Stimulated activated memory B cell treated with anti-CD40 and anti-IgM and Interleukin-4, amounts not matched to agents 10 μg/mL and 1 μg/mL and 100 μg/mL, for 72 hours (primary cell): ENCODE measurements at regions not wholly inside any gene's neighbourhood (a gene's known extent, or its start where the extent isn't known, plus 50 kb on each side); places are given as distances from the start of the nearest gene placed in this dataset.
"Not testable (repeated sequence)": the region's sequence is repeated elsewhere in the genome, so short reads cannot be mapped to it uniquely, and the experiment has no call there.

Source experiments
- ATAC-seq: fragments of 150-1000 bp; cut with Tn5 transposase; 2 replicates; pipeline ENCODE4 v1.10.0; 2021
- H3K27ac Mint-ChIP-seq: one replicate; pipeline ENCODE4 v1.8.0; 2022; ENCODE audit warnings: mild to moderate bottlenecking, mixed read lengths
- H3K27me3 Mint-ChIP-seq: one replicate; pipeline ENCODE4 v1.8.0; 2022; ENCODE audit warnings: mixed read lengths
- H3K36me3 Mint-ChIP-seq: one replicate; pipeline ENCODE4 v1.8.0; 2022; ENCODE audit warnings: mixed read lengths
- H3K4me1 Mint-ChIP-seq: one replicate; pipeline ENCODE4 v1.8.0; 2022; ENCODE audit warnings: mixed read lengths
- H3K4me3 Mint-ChIP-seq: one replicate; pipeline ENCODE4 v1.8.0; 2022; ENCODE audit warnings: mild to moderate bottlenecking, moderate library complexity, mixed read lengths
- H3K9me3 Mint-ChIP-seq: one replicate; pipeline ENCODE4 v1.8.0; 2022; ENCODE audit warnings: mixed read lengths

DNA sequence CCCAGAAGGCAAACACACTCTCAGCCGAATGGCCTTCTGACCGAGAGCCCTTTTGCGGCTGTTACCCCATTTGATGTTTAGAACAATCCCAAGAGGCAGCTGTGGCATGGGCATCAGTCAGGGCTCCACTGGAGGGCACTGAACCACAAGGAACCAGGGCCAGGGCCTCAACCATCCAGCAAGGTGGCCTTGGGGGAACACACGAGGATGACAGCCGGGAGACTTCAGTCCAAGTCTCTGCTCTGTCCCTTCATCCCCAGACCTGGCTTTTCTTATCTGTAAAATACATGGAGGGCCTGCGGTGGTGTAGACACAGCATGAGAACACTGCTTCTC, 63.6 kb upstream of the INSIG1 start:
- no peaks in the 10 kb centered on the region for H3K9me3 Mint-ChIP-seq
- H3K4me3 Mint-ChIP-seq, result no peak overlapping the region
- no peaks in the 10 kb centered on the region for H3K4me1 Mint-ChIP-seq
- H3K36me3 Mint-ChIP-seq, result no peaks in the 10 kb centered on the region
- no peak overlapping the region for H3K27ac Mint-ChIP-seq
- no peak for ATAC-seq
- peaks cover 18% of the 10 kb centered on the region for H3K27me3 Mint-ChIP-seq

GRCh38 chr7:155234950-155235789, 62.5 kb upstream of the INSIG1 start:
- no peak overlapping the region for H3K4me3 Mint-ChIP-seq

DNA sequence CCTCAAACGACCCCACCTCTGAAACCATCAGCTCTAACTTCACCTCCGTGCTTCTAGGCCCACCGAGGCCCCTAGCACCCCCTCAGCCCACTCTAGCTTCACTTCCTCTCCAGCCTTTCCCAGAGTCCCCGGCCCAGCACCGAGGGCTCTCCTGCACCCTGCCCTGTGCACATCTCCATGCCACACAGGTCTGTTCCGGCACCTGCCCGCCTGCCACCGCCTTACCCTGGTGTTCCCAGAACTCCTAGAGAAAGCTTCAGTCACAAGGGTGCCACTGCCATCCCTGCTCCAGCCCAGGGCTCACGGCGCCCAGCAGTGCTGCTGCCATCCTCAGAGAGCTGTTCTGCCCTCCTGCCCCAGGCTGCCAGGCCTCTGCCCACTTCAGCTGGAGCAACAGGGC, 61.3 kb upstream of the INSIG1 start:
- no peak for ATAC-seq
- no peak overlapping the region for H3K27ac Mint-ChIP-seq
- peaks cover 18% of the 10 kb centered on the region for H3K27me3 Mint-ChIP-seq
- H3K4me3 Mint-ChIP-seq, result no peak overlapping the region
- no peaks in the 10 kb centered on the region for H3K4me1 Mint-ChIP-seq
- no peaks in the 10 kb centered on the region for H3K36me3 Mint-ChIP-seq
- no peaks in the 10 kb centered on the region for H3K9me3 Mint-ChIP-seq

More at GRCh38 chr7:155234950-155235789, 62.5 kb upstream of the INSIG1 start:
- Mint-ChIP-seq H3K9me3 (no peaks in the 10 kb centered on the region), H3K4me1 (no peaks in the 10 kb centered on the region), H3K36me3 (no peaks in the 10 kb centered on the region), H3K27ac (no peak overlapping the region), H3K27me3 (peaks cover 18% of the 10 kb centered on the region)
- ATAC-seq, result no peak

DNA sequence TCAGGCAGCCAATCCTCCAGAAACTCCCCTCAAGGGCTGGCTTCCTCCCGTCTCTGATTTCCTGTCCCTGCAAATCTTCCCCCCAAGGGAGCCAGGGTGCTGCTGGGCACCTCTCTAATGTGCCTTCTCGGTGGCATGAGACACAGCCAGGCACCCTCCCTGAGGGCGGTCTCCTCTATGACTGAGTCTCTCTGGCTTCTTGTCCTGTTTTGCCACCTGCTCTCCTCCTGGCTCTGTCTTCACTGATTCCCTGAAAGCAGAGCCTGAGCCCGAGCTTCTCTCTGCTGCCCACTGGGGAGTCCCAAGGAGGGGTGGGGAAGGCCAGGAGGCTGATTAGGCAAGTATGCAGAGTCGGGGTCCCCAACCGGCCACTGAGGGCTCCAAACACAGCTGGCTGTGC, 60.4 kb upstream of the INSIG1 start:
- H3K27ac Mint-ChIP-seq, result no peak overlapping the region
- no peaks in the 10 kb centered on the region for H3K4me1 Mint-ChIP-seq
- no peak overlapping the region for H3K4me3 Mint-ChIP-seq
- peak; percentile 34 for ATAC-seq
- H3K36me3 Mint-ChIP-seq, result no peaks in the 10 kb centered on the region
- no peaks in the 10 kb centered on the region for H3K9me3 Mint-ChIP-seq
- peaks cover 18% of the 10 kb centered on the region for H3K27me3 Mint-ChIP-seq

DNA sequence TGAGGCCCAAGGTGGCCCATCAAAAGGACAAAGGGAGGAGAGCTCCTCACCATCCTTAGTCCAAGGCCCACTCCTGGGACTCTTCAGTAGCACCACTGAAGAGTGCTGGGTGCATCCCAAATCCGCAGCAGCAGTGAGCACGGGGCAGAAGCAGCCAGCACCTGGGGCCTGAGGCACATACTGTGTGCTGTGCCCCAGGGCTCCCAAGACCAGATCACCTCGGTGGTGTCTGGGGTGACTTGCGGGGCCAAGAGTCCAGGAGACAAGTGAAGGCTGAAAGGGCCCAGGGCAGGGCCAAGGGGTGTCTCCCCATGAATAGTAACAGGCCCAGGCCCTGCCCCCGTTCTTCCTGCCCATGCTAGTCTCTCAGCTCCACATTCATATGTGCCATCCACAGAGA, 59.9 kb upstream of the INSIG1 start:
- H3K4me3 Mint-ChIP-seq, result no peak overlapping the region
- H3K9me3 Mint-ChIP-seq, result no peaks in the 10 kb centered on the region
- ATAC-seq, result peak; percentile 24
- H3K4me1 Mint-ChIP-seq, result no peaks in the 10 kb centered on the region
- peaks cover 18% of the 10 kb centered on the region for H3K27me3 Mint-ChIP-seq
- no peak overlapping the region for H3K27ac Mint-ChIP-seq
- no peaks in the 10 kb centered on the region for H3K36me3 Mint-ChIP-seq

GRCh38 chr7:155239431-155240087, 58.1 kb upstream of the INSIG1 start:
- H3K27ac Mint-ChIP-seq, H3K9me3 Mint-ChIP-seq, H3K4me3 Mint-ChIP-seq, ATAC-seq, H3K36me3 Mint-ChIP-seq, H3K4me1 Mint-ChIP-seq: not testable (repeated sequence)
- H3K27me3 Mint-ChIP-seq, result peaks cover 30% of the 10 kb centered on the region

GRCh38 chr7:155244675-155245074, 53.0 kb upstream of the INSIG1 start:
- Mint-ChIP-seq H3K36me3 (no peaks in the 10 kb centered on the region), H3K9me3 (no peaks in the 10 kb centered on the region), H3K27me3 (peaks cover 30% of the 10 kb centered on the region), H3K4me3 (no peak overlapping the region), H3K27ac (no peak overlapping the region), H3K4me1 (no peaks in the 10 kb centered on the region)
- ATAC-seq, result no peak

DNA sequence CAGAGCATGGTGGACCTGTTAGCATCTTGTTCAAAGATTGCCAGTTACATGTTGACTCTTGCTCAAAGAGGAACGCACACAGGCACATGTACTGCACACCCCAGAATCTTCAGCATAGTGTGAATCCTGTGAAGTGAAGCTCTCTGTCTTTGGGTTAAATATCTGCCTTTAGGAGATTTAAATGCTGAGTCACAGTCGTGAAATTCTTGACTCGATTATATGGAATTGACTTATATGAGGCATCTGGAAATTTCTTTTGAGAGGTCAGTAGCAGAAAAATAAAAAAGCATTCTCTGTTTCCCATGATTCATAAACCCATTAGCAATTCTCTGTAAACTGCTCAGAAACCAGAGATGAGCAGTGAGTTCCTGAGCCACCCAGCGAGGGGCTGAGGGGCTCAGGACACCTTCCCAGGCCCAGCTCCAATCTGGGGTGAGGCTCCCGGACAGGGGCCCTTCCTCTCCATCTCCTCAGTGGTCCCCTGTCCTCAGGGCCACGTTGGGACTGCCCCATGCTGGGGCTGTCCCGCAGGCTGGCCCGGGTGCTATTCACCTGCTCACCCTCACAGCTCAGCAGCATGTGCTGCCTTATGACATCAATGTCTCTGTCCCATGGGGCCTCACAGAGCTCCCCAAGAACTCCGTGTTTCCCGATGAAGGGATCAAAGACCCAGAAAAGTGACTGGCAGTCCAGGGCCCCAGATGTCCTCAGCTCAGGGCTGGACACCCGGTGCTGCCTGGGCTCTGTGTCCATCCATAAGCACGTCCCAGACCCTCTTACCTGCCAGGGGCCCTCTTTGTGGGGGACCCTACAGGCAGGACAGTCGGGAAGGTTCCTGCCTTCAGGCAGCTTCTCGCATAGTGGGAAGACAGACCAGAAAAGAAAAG, 50.0 kb upstream of the INSIG1 start:
- ATAC-seq, result peak; percentile 25
- H3K27me3 Mint-ChIP-seq, result peaks cover 44% of the 10 kb centered on the region

More for the DNA sequence above, 50.0 kb upstream of the INSIG1 start:
- Mint-ChIP-seq H3K27ac (no peak overlapping the region), H3K4me1 (no peaks in the 10 kb centered on the region), H3K4me3 (no peak overlapping the region), H3K9me3 (no peaks in the 10 kb centered on the region), H3K36me3 (no peaks in the 10 kb centered on the region)
